ENCODE measurements at regions not wholly inside any gene's neighbourhood (a gene's known extent, or its start where the extent isn't known, plus 50 kb on each side); places are given as distances from the start of the nearest gene placed in this dataset.

DNA sequence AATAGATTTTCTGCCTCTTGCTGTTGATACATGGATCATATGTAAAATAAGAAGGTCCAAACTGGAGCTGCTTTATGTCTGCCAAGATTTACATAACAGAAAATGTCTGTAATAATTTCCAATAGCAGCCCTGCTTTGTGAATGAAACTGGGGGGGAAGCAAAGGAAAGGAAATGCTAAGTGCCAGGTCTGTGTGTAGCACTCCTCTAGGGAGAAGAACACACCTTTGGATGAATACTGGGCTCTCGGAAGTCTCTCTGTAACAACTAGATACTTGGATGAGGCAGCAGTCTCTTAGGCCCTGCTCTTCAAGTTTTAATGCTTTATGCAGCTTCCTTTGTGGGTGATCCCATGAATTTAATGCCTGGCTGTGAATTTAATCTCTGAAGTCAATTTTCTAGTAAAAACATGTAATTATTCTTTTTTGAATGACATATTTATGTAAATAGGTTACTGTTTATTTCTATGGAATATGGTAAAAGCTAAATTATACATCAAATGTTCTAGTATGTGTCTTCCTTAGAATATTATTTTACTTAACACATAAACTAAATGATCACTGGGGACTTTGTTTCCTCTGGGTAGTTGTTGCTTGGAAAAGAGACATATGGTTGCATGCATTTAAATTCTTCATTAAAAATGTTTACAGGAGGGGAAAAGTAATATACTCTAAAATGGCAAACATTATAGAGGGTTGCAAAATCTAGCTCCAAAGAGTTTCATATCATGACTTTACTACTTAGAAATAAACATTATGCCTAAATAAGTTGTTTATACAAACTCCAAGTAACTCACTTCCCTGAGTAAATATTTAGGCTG is 336.6 kb upstream of the CWC22 start:
- no peak overlapping the region for H3K27ac ChIP-seq
- no peaks in the 10 kb centered on the region for H3K36me3 ChIP-seq
- no peak for TF ChIP-seq CTCF (IDR thresholded peaks at IDR 0.05; ENCODE audit: low read depth, low read length)
- no peaks in the 10 kb centered on the region for H3K9me3 ChIP-seq (ENCODE audit: severe bottlenecking)
- no peak overlapping the region for H3K4me3 ChIP-seq (ENCODE audit: low read depth, low read length)
- no peak for DNase-seq
- H3K27me3 ChIP-seq (ENCODE audit: insufficient read depth, low read depth, severe bottlenecking), result no peaks in the 10 kb centered on the region

DNA sequence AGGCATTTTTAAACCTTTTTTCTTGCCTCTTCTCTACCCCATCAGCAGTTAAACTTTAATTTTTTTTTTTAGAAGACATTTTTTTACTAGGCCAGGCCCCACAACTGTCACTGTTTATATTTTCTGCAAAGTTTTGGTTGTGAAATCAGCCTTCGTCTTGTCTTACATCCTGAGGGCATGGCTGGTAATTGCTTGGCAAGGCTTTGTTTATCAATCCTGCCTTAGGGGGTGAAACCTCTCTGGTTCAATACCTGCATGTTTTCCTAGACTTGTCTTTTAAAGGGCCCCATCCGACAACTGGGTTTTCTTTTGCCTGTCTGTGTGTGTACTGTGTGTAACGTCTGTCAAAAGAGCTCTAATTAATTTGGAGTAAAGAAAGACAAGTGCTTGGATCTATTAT is 330.0 kb upstream of the CWC22 start:
- H3K4me3 ChIP-seq (ENCODE audit: low read depth, low read length), result no peak overlapping the region
- no peak overlapping the region for H3K27ac ChIP-seq
- no peaks in the 10 kb centered on the region for H3K36me3 ChIP-seq
- no peaks in the 10 kb centered on the region for H3K9me3 ChIP-seq (ENCODE audit: severe bottlenecking)
- DNase-seq, result no peak
- no peaks in the 10 kb centered on the region for H3K27me3 ChIP-seq (ENCODE audit: insufficient read depth, low read depth, severe bottlenecking)
- TF ChIP-seq CTCF (IDR thresholded peaks at IDR 0.05; ENCODE audit: low read depth, low read length), result no peak

DNA sequence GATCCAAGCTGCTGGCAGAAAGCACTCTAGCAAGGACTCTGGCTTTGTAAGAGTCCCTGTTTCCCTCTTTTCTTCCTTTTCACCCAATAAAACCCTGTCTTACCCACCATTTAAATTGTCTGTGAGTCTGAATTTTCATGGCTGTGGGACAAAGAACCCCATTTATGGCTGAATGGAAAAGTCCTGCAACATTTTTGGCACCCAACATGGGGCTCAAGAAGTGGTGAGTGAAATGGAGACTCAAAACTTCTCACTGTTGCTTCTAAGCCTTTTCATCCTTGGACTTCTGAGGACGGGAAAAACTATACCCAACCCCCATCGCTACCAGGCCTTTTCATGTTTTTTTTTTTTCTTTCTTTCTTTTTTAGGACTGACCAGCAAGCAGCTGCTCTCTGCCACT is 329.5 kb upstream of the CWC22 start:
- Histone ChIP-seq H3K36me3 (no peaks in the 10 kb centered on the region), H3K27me3 (ENCODE audit: insufficient read depth, low read depth, severe bottlenecking) (no peaks in the 10 kb centered on the region), H3K27ac (no peak overlapping the region), H3K4me3 (ENCODE audit: low read depth, low read length) (no peak overlapping the region), H3K9me3 (ENCODE audit: severe bottlenecking) (no peaks in the 10 kb centered on the region)
- DNase-seq, result no peak
- TF ChIP-seq CTCF (IDR thresholded peaks at IDR 0.05; ENCODE audit: low read depth, low read length), result no peak

DNA sequence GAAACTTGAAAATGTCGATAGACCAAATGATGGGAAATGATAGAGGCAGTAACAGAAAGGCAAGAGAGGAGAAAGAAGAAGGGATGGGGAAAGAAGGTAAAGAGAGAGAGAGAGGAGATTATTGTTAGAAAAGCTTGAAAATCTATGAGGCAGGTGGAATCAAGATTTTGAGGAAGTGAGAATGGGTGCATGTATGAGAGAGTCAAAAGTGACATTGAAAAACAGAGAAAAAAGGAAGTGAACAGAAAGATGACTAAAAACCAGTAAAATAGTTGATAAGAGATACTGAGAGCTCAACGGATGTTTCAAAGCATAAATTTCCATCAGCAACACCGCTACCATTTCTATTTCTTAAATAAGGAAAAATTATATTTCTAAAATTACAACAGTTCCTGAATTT is 327.4 kb upstream of the CWC22 start:
- Histone ChIP-seq H3K9me3 (ENCODE audit: severe bottlenecking) (no peaks in the 10 kb centered on the region), H3K27ac (no peak overlapping the region), H3K36me3 (no peaks in the 10 kb centered on the region), H3K4me3 (ENCODE audit: low read depth, low read length) (no peak overlapping the region), H3K27me3 (ENCODE audit: insufficient read depth, low read depth, severe bottlenecking) (no peaks in the 10 kb centered on the region)
- DNase-seq, result no peak
- TF ChIP-seq CTCF (IDR thresholded peaks at IDR 0.05; ENCODE audit: low read depth, low read length), result no peak

DNA sequence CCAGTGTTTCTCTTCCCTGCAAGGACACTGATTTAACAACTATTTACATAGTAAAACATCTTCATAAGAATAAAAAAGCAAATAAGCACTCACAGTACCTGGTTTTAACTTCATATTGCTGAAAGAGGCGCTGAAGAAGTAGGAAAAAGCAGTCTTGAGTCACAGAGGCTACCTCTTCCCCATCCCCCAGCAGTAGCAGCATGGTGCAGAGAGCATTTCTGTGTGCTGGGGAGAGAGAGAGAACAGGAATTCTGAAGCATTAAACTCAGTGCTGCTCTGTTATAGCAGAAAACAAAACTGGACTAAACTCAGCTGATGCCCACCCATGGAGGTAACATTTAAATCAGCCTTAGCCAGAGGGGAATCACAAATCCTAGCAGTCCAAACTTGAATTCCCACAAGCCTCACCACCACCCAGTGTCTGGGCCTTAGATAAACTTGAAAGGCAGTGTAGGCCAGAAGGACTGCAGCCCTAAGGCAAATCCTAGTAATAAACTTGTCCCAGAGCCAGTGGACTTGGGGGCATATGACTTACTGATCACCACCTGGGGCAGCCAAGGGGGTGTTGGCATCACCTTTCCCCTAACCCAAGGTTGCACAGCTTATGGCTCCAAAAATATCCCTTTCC is 321.8 kb upstream of the CWC22 start:
- no peaks in the 10 kb centered on the region for H3K27me3 ChIP-seq (ENCODE audit: insufficient read depth, low read depth, severe bottlenecking)
- H3K27ac ChIP-seq, result no peak overlapping the region
- H3K9me3 ChIP-seq (ENCODE audit: severe bottlenecking), result no peaks in the 10 kb centered on the region
- H3K4me3 ChIP-seq (ENCODE audit: low read depth, low read length), result no peak overlapping the region
- no peaks in the 10 kb centered on the region for H3K36me3 ChIP-seq
- no peak for TF ChIP-seq CTCF (IDR thresholded peaks at IDR 0.05; ENCODE audit: low read depth, low read length)
- DNase-seq, result no peak

Measured in WERI-Rb-1 (cell line).